ENCODE measurements at regions not wholly inside any gene's neighbourhood (a gene's known extent, or its start where the extent isn't known, plus 50 kb on each side); places are given as distances from the start of the nearest gene placed in this dataset.
A peak's percentile ranks its signal among the peaks of the same experiment; 100 is the strongest.

DNA sequence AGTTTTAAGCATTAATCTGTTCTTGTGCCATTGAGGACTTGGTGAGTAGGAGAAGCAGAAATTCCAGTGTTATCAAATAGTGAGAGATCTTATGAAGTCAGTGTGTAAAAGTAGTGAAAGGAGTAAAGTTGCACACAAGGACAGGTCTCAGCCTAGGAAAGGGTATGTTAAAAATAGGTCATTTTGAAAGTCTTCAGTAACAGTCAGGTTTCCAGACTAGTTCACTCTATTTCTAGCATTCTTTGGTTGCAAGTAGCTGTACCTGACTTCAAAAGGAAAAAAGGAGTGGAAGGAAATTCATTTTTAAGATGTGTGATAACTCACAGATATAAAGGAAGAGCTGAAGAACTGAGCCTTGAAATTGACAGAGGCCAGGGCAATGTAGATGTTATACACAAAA, 250.1 kb upstream of the SATB1 start:
- no peak for DNase-seq (ENCODE audit: low read depth in 2 of 2)

DNA sequence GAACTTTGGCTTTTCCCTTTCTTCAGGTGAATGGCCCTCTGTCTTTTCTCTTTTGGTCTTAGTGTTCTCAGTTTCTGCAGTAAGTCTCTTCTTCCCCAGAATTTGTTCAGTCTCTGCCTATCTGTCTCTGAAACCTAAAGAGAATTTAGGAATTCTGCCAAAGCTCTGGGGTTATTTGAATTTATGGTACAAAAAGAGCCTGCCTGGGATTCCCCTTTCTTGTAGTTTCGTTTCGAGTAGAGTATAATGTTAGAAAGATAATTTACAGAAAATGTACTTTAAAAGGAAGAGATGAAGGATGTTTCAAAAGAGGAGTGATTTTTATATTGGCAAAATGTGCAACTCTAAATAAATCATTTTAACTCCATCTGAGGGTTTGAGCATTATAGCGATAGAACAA, 247.4 kb upstream of the SATB1 start:
- DNase-seq (ENCODE audit: low read depth in 2 of 2): no peak

DNA sequence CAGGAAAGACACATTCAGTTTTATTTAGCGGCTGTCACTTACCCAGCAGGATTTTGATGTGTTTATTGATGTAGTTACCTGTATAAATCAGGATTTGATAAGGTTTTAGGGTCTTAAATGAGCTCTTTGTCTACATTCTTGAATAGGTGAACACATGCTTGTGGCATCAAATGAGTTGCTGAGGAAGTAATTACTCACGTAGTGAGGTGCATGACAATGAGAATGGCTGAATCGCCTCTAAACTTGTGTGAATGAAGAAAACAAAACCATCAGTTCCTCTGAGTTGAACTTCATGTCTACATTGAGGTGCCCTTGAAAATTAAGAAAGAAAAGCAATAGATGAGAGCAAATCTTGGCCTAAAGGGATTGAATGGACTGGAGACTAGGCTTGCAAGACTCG, 245.6 kb upstream of the SATB1 start:
- no peak for DNase-seq (ENCODE audit: low read depth in 2 of 2)

DNA sequence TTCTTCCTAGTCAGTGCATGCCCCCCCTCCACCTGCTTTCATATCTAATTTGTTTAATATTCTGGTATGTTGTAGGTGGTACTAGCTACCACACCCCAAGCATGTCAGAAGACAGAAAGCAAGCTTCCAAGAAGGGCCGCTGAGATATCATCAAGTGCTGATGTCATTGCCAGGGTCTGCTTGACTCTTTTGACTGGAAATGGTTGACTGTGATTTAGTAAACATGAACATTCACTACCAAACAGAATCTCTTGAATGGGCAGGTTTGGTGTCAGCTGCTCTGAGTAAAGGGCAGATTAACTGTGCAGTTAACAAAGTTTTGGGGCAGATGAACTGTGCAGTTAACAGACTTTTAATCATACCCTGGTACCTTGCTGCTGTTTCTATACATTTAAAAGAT, 244.2 kb upstream of the SATB1 start:
- no peak for DNase-seq (ENCODE audit: low read depth in 2 of 2)

DNA sequence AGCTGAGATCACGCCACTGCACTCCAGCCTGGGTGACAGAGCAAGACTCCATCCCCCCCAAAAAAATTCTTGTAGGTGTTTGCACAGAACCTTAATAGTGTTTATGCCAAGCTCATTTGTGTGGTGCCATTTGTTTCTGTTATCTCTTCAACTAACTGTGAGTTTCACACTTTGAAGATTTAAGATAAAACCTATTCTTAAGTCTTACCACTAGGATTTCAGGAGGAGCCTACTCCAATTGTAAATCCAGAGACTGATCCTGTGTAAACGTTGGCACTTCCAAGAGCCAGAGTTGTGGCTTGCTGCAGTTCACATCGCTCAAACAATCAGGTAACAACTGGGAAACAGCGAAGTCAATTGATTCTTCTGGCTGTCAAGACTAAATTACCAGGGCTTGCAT, 242.4 kb upstream of the SATB1 start:
- DNase-seq (ENCODE audit: low read depth in 2 of 2): no peak

DNA sequence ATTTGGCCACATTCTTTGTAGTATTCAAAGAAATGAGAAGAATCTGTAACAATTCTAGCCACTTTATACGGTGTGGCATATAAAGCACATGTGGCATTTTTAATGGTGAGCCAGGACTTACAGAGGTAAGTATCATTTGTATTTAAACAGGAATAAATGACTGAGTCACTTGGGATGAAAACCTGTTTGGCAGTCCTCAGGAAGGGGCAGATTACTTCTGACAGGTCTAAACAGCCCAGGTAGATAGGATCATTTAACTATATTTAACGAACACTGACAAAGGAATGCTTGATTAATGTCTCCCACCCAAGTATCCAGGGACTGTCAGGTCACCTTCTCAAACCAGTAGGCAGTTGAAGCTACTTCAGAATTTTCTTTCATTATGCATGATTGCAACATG, 241.5 kb upstream of the SATB1 start:
- no peak for DNase-seq (ENCODE audit: low read depth in 2 of 2)

DNA sequence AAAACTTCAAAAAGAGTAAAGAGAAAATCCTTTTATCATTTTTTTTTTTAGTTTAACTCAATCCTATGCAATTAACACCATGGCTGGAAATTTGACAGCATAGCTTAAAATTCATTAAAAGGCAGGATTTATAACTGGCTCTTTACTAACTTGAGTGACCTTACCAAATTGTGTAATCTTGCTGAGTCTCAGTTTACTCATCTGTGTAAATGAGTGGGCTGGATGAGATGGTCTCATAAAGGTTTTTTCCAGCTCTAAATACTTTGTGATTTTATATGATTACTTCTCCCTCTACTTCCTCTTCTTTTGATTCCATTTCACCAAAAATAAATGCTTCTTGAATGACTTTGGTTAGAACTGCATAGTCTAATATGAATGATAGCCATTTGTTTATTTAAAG, 234.9 kb upstream of the SATB1 start:
- DNase-seq (ENCODE audit: low read depth in 2 of 2): no peak

DNA sequence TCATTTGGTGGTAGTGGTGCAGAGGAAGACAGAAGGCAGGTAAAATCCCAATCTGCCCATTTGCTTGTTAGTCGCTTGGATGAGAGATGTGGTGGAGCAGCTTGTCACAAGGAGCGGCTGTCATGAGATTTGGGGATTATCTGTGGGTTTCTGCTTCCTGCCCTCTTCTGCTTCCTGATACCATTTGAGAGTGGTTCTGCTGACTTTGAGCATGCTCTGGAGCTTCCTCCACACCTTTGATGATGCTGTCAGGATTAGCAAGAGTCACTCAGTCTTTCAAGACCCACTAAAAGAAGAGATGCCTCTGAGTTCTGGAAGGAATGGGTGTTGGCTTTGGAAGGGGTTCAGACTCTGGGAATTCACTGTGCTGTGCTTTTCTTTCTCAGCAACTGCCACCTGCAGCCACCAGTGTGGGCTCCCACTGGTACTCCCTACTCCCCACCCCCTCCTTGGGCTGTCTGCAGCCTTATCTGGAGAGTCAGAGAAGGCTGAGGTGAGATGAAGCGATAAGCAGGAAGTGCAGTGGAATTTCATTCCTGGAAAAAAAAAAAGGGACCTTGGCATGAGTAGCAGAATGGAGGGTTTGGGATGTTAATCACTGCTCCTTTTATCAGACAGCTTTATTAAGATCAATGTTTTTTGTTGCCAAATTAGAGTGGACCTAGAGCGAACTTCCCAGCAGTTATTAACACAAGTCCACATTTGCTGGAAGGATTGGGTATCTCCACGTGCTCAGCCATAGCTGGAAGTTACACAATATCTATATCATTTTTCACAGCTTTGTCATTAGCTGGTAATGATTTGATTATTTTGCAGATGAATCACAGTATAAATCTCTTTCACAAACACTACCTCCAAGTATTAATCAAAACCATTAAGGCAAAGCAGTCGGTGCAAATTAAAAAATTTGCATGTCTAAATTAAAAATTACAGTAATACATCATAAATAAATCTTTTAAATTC, 233.0 kb upstream of the SATB1 start:
- DNase-seq (ENCODE audit: low read depth in 2 of 2): no peak

DNA sequence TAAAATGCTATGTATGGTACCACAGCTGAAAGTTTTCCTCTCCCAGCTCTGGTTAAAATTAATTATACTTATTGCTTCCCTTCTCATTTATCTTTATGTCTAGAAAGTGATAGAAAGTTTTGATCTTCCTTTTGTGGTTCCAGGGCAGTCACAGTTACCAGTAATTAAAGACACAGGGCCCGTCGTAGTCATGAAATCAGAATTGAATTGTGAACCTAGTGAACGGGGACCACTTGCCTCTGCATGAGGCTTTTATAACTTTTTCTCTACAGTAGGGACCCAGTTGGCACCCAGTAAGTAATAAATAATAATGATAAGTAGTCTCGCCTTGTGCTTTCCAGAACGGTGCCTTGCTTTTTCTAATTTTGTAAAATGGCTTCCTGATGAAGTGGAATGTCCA, 231.7 kb upstream of the SATB1 start:
- no peak for DNase-seq (ENCODE audit: low read depth in 2 of 2)

DNA sequence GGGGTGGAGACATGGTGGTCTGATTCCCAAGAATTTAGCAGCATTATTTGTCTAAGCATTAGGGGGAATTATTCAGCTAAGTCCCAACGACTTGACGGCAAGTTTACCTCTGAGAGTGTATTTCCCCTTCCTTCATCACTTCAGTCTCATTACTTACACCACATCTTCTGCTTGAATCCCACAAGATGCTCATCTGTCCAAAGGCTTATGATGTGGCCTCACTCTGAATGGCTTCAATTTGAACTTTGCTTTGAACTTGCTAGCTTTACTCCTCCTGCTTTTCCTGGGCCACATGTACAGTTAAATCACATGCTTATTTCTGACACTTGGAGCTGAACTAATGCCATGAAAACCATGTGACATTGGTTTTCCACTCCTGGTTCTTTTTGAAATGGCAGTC, 231.3 kb upstream of the SATB1 start:
- DNase-seq (ENCODE audit: low read depth in 2 of 2): no peak

DNA sequence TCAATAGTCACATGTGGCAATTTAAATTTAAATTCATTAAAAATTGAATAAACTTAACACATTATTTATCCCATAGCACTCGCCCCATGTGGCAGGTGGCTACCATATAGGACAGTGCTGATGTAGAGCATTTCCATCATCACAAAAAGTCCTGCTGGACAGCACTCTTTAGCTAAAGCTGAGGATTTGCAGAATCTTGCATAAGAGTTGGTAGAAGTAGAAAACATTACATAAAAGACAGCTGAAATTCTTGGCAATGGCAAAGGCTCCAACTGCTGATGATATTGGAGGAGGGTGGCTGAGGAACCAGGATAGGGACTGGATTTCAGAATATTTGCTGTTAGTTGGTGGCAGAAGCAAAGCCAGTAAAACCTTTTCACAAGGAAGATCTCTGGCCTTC, 230.7 kb upstream of the SATB1 start:
- no peak for DNase-seq (ENCODE audit: low read depth in 2 of 2)

DNA sequence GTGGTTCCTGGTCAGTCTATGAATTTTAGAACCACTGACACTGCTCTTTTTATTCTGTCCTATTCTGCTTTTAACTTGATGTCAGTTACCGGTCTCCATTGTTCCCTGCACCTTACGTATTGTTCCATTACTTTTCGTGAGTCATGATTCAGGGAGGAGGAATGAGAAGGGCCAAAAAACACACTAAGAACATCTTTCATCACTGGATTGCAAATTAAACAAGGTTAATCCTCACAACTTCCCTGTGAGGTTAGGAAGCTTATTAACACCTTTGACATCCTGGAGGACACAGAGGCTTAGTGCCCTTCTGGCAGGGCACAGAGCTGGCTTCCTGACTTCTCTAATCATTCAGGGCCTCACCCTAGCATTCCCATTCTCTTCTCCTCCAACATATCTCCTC, 227.6 kb upstream of the SATB1 start:
- DNase-seq (ENCODE audit: low read depth in 2 of 2): no peak

DNA sequence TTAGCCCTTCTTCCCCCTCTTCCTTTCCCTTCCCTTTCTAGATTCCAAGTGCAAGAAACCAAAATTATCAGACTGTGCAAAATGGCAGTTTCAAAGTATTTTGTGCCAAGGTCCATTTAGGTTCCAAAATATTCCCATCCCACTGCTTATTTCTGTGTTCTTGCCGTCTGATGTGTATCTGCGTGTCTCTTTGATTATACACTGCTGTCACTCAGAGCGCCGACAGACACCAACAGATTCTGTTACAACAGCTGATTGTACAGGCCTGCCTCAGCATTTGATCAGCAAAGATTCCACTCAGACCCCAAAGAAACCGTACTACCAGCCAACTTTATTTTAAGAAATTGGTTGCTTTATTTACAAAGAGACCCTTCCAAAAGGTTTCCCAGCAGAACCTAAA, 225.6 kb upstream of the SATB1 start:
- no peak for DNase-seq (ENCODE audit: low read depth in 2 of 2)

DNA sequence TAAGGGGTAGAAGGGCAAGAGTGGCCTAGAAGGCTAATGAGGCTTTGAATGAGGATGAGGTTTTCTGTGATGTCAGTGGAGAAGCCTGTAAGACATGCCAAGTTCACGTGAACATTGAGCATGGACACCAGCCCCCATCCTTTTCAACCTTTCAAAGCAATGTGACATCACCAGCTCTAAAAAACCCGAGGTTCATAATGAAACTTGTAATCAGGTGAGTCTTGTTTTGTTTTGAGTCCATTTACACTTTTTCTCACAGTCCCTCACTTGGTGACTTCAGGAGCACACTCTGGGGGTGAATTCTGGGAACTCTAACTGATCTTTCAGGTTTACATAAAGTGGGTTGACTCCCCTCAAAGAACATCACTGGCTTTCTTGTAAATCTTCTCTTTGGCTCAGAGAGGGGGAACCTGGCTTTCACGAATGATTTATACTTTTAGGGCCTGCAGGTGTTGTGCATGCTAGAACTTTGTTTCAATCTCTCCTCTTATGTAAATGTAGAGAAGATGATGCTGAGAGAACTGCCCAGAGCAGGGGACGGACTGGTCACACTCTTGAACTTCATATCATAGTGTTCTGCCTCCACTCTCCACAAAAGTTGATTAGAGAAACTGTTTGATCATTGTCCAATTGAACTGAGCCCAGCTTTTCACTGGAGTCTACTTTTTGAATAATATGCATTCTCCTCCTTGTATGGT, 224.7 kb upstream of the SATB1 start:
- peak in 1 of 2 donors; percentile 5 for DNase-seq (ENCODE audit: low read depth in 2 of 2)

DNA sequence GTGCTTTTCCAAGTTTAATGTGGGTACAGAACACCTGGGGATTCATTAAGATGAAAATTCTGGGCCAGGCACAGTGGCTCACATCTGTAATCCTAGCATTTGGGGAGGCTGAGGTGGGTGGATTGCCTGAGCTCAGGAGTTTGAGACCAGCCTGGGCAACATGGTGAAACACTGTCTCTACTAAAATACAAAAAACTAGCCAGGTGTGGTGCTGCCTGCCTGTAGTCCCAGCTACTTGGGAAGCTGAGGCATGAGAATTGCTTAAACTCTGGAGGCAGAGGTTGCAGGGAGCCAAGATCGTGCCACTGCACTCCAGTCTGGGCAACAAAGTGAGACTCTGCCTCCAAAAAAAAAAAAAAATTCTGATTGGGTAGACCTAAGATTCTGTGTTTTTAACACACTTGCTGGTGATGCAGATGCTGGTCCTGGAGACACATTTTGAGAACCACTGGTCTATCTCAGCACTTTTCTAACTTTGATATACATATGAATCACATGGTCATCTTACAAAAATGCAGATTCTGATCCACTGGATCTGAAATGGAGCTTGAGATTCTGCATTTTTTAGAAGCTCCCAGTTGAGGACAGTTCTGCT, 223.8 kb upstream of the SATB1 start:
- no peak for DNase-seq (ENCODE audit: low read depth in 2 of 2)

DNA sequence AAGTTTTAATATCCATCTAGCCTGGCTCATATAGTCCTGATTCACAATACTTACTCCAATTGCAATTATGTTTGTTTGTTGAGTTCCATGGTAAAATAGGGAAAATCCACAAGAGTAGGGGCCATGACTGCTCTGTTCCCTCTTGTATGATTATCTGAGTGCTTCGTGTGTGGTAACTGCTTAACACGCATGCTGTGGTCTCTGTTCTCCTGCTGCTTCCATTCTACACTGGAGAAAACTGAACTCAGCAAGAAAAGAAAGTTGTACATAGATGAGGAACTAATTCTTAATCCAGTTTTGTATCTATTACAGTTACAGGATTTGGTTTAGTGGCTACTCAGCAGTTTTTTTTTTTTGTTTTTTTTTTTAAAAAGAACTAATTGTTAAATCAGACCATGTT, 223.0 kb upstream of the SATB1 start:
- DNase-seq (ENCODE audit: low read depth in 2 of 2): no peak

DNA sequence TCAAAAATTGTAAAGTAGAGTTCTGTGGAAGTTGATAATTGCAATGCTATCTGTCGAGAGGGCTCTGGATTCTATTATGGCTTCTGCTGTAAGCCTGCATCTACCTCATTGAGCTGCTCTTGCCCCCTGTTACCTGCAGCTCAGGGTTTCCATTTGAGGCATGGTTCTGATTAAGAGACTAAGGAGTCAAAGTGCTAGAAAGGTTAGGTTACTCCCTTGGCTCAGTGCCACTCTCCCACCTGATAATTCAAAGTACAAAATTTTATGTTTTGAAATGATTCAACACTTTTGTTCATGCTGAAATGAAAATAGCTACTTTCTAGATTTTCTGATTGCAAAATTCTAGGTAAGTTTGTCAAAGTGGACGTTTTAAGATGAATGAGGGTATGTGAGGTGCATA, 220.5 kb upstream of the SATB1 start:
- peak in 1 of 2 donors; percentile 10 for DNase-seq (ENCODE audit: low read depth in 2 of 2)

DNA sequence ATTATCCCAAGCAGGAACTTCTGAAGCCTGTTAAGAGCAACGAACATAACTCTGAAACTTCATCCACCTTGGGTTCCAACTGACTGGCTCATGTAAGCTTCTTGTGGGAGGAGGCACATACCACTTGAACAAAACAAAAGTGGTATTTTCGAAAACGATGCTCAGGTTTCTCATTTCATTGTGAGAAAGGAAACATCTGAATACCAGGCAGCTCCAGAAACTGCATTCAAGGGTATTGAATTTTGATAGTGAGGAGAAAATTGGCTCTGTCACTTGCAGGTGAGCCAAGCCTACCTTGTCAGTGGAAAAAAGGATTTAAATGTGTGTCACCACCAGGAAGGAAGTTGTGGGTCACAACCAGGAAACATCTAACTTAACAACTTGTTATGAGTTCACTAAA, 218.1 kb upstream of the SATB1 start:
- no peak for DNase-seq (ENCODE audit: low read depth in 2 of 2)

DNA sequence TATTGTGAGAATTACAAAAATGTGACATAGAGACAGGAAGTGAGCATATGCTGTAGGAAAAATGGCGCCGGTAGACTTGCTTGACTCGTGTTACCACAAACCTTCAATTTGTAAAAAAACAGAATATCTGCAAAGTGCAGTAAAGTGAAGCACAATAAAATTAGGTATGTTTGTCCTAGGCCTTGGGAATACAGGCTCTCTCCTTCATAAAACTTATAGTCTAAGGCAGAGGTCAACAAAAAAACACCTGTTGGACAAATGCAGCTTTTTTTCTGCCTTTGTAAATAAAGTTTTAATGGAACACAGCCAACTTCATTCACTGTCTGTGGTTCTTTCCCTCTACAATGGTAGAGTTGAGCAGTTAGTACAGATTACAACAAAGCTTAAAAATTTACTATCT, 216.8 kb upstream of the SATB1 start:
- no peak for DNase-seq (ENCODE audit: low read depth in 2 of 2)

DNA sequence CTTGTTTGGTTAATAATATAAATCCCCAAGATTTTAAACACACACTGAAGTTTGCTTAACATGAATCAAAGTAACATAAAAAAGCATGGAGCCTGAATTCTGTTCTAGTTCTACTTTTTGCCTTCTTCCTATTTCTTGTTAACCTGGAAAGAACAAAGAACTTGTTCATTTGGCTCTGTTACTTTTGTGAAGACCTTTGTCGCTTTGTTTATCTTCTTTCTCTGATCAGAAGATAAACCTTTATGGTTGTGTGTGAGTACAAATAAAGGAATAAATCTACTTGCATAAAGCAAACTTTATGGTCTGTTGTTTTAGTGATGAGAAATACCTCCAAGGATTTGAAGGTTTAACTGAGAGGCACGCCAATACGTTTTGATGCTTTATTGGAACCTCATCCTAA, 210.1 kb upstream of the SATB1 start:
- no peak for DNase-seq (ENCODE audit: low read depth in 2 of 2)

DNA sequence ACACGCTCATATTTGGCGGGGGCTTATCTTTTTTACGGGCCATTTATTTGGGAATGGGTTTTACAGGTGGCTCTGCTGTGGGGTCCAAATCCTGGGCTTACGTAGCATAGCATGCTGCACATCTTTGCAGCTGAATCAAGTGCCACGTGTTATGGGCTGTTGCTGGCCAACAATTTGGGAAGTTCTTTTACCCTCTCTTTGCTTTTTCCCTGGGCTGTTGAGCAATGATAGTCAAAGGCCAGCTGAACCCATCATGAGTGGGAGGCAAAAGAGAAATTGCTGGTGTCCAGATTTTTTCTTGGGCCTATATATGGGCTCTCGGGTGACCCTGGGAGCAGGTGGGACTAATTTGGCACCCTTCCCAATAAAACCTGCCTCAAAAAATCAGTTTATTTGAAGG, 209.3 kb upstream of the SATB1 start:
- no peak for DNase-seq (ENCODE audit: low read depth in 2 of 2)

DNA sequence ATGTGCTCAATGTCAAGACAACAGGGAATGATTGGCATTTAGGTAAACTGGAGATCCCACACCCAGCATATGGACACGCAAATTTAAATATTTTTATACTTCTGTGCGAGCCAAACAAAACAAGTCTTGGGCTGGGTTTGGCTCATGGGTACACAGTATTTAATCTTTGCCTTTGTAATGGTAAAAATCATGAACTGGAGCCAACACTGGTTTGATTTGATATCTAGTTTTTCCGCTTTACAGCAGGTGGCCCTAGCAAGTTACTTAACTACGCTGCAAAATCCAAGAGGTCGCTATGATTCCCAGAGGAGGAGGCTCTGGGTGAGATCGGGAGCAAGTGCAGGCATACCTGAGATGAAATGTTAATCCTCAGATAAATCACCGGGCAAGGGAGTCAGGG, 207.9 kb upstream of the SATB1 start:
- DNase-seq (ENCODE audit: low read depth in 2 of 2): no peak

DNA sequence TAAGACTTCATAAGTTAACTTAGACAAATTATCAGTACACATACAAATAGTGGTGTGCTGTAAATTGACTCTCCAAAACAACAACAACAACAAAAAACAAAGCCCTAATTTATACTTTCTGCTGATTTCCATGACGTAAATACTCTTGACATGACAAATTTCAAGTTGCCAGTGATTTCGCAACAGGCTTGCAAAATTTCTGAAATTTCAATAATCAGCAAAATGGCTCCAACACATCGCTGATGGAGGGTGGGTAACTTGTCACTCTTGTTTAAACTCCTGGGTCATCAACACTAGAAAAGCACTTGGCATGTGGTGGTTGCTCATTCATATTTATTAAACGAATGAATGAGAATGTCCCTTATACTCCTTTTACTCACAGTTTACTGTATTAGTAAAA, 205.2 kb upstream of the SATB1 start:
- DNase-seq (ENCODE audit: low read depth in 2 of 2): no peak

Data from stimulated activated CD4-positive, alpha-beta T cell treated with anti-CD3 and anti-CD28 coated beads, Interleukin-1b, Interleukin-23, amount 100 ng/mL, for 1 hour (primary cell).